ENCODE measurements at regions not wholly inside any gene's neighbourhood (a gene's known extent, or its start where the extent isn't known, plus 50 kb on each side); places are given as distances from the start of the nearest gene placed in this dataset.

DNA sequence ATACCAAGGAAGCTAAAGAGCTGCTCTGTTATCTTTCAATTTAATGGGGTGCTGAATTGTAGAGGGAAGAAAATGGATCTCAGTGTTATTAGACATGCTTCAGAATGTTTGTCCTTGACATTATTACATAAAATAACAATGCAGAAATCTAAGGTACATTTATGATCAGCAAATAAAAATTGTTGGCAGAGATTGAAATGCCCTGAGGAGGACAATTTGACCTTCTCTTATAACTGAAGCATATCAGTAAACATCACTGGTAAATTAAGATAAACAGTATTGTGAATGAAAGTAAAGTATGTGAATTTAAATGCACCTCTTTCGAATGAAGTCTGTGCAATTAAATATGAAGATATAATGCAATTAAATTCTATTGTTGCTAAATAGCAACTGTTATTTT lies 1362.1 kb upstream of the ATXN8OS start:
- TF ChIP-seq, protein P1, sequence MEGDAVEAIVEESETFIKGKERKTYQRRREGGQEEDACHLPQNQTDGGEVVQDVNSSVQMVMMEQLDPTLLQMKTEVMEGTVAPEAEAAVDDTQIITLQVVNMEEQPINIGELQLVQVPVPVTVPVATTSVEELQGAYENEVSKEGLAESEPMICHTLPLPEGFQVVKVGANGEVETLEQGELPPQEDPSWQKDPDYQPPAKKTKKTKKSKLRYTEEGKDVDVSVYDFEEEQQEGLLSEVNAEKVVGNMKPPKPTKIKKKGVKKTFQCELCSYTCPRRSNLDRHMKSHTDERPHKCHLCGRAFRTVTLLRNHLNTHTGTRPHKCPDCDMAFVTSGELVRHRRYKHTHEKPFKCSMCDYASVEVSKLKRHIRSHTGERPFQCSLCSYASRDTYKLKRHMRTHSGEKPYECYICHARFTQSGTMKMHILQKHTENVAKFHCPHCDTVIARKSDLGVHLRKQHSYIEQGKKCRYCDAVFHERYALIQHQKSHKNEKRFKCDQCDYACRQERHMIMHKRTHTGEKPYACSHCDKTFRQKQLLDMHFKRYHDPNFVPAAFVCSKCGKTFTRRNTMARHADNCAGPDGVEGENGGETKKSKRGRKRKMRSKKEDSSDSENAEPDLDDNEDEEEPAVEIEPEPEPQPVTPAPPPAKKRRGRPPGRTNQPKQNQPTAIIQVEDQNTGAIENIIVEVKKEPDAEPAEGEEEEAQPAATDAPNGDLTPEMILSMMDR (conservative IDR thresholded peaks at IDR 0.05; ENCODE audit: low read length): no peak

DNA sequence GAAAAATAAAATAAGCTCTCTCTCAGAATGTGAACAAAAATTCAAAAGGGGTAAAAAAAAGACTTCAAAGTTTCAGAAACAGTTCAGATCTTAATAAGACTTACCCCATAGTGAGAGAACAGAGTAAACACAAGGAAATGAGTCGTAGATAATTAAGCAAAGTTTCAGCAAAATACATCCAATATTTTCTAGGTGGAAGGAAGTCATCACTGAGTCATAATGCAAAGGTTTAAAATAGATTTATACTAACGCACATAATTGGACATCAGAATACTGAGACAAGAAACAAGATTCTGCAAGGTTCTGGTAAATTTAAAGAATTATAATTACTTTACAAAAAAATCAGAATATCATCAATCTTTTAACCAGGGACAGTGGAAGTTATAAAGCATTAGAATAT lies 1370.7 kb upstream of the ATXN8OS start:
- TF ChIP-seq, protein P1 (conservative IDR thresholded peaks at IDR 0.05; ENCODE audit: low read length): no peak
- no peak for DNase-seq (ENCODE audit: low read depth)
- no peak overlapping the region for H3K4me3 ChIP-seq (ENCODE audit: low read length)

More for the DNA sequence above, 1362.1 kb upstream of the ATXN8OS start:
- no peak overlapping the region for H3K4me3 ChIP-seq (ENCODE audit: low read length)
- DNase-seq (ENCODE audit: low read depth): no peak

DNA sequence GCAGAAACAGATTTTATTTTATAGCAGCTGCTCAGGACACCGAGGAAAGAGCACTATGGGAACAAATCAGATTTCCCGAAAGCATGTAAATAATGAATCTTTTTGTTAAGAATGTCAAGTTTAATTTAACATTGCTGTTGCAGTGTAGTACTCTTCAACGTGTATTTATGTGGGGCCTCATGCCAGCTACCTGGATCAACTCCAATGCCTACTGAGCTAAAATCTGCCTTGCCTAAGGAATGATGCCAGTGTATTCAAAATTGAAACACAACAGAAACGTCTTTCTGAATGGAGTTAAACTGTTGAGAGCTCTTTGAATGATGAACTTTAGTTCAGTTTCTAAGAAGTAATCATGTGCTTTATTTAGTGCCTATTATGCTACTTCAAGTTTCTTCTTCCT lies 1379.8 kb upstream of the ATXN8OS start:
- no peak for DNase-seq (ENCODE audit: low read depth)
- TF ChIP-seq, protein P1 (conservative IDR thresholded peaks at IDR 0.05; ENCODE audit: low read length): no peak
- H3K4me3 ChIP-seq (ENCODE audit: low read length): no peak overlapping the region

DNA sequence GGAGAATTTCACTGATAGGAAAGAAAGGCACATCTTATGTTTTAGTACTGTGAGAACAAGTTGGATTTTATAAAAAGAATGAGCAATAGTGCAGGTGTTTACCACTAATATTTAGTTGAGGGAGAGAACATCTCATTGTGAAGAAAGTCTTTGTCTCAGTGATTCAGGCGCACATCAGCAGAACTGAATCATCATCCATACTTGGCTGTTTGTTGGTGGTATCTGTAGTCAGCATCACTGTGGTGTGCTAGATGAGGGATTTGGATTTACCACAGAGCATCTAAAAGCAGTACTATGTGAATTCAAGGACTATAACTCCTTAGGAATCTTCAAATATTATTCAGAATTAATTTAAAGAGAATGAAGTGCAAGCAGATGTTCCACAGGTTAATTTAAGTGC lies 1380.5 kb upstream of the ATXN8OS start:
- TF ChIP-seq, protein P1 (conservative IDR thresholded peaks at IDR 0.05; ENCODE audit: low read length): no peak
- DNase-seq (ENCODE audit: low read depth): no peak
- H3K4me3 ChIP-seq (ENCODE audit: low read length): no peak overlapping the region

DNA sequence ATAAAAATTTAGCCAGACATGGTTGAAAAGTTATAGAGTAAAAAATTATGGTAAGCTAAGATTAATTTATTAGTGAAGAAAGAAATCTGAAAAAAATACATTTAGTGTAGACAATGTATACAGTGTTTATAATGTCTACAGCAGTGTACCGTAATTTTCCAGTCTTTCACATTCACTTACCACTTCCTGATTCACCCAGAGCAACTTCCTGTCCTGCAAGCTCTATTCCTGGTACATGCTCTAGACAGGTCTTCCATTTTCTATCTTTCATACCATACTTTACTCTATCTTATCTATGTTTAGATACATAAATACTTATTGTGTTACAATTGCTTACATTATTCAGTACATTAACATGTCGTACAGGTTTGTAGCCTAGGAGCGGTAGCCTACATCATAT lies 1387.8 kb upstream of the ATXN8OS start:
- TF ChIP-seq, protein P1 (conservative IDR thresholded peaks at IDR 0.05; ENCODE audit: low read length): no peak
- H3K4me3 ChIP-seq (ENCODE audit: low read length): no peak overlapping the region
- DNase-seq (ENCODE audit: low read depth): no peak

DNA sequence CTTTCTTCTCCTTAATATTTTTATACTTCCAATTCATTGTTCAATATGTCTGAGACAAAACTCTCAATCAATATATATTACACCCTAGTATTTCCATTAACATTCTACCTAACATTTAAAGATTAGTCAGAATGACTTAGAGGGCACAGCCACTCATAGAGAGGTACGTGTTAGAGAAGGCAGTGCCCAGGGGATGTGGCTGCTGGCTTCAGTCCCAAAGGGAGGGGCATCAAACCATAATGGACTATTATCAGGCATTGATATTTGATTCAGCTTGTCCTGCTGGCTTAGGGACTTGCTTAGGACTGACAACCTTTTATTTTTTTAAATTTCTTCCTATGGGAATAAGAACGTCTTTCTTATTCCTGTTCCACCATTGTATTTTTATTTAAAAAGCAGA lies 1392.0 kb upstream of the ATXN8OS start:
- DNase-seq (ENCODE audit: low read depth): no peak
- TF ChIP-seq, protein P1 (conservative IDR thresholded peaks at IDR 0.05; ENCODE audit: low read length): no peak
- no peak overlapping the region for H3K4me3 ChIP-seq (ENCODE audit: low read length)

DNA sequence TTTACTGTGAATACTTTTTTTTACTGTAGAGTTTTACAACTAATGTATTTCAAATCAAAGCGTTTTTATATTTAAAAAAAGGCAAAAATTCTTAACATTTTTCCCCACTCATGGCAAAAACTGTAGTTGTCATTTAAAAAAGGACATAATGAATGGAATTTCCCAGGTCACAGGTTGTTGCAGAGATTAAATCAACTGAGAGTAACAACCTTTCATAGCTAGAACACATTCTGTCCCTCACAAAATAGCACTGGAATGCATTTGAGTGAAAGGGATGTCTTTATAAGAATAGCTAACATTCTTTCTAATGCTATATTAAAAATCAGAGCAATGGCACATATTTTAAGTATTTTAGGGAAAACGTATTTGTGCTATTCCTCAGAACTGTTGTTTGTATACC lies 1393.3 kb upstream of the ATXN8OS start:
- TF ChIP-seq, protein P1 (conservative IDR thresholded peaks at IDR 0.05; ENCODE audit: low read length): no peak
- DNase-seq (ENCODE audit: low read depth): no peak
- H3K4me3 ChIP-seq (ENCODE audit: low read length): no peak overlapping the region

All from AG10803 (cell line).